ENCODE measurements at regions not wholly inside any gene's neighbourhood (a gene's known extent, or its start where the extent isn't known, plus 50 kb on each side); places are given as distances from the start of the nearest gene placed in this dataset.

GRCh38 chr5:114952876-114953275, 216.8 kb downstream of the TRIM36 start:
- TF ChIP-seq POLR2AphosphoS5 (IDR thresholded peaks at IDR 0.05) (no peak), POLR2A (IDR thresholded peaks at IDR 0.05; ENCODE audit: low read depth) (no peak), EP300 (IDR thresholded peaks at IDR 0.05) (no peak)
- TF ChIP-seq, protein P1, sequence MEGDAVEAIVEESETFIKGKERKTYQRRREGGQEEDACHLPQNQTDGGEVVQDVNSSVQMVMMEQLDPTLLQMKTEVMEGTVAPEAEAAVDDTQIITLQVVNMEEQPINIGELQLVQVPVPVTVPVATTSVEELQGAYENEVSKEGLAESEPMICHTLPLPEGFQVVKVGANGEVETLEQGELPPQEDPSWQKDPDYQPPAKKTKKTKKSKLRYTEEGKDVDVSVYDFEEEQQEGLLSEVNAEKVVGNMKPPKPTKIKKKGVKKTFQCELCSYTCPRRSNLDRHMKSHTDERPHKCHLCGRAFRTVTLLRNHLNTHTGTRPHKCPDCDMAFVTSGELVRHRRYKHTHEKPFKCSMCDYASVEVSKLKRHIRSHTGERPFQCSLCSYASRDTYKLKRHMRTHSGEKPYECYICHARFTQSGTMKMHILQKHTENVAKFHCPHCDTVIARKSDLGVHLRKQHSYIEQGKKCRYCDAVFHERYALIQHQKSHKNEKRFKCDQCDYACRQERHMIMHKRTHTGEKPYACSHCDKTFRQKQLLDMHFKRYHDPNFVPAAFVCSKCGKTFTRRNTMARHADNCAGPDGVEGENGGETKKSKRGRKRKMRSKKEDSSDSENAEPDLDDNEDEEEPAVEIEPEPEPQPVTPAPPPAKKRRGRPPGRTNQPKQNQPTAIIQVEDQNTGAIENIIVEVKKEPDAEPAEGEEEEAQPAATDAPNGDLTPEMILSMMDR (IDR thresholded peaks at IDR 0.05): no peak

Data from esophagus muscularis mucosa (tissue), 4 donors.